ENCODE measurements at regions not wholly inside any gene's neighbourhood (a gene's known extent, or its start where the extent isn't known, plus 50 kb on each side); places are given as distances from the start of the nearest gene placed in this dataset.

DNA sequence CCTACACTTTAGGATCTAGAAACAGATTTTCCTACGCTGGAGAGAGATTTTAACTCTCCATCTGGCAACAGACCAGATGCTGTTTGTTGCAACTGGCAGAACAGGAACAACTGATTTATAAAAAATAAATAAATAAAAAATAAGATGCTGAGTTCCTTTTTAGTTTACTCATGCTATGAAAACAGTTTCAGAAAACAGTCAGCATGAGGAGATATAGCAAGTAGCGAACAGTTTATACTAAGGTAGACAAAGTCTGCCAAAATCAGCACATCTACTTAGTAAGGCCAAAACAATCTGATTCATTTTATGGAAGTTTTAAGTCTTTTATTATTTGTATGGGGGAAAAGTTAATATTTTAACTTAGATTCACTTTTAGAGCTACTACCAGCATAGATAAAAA lies 974.0 kb upstream of the CNTNAP5 start:
- TF ChIP-seq POLR2A (IDR thresholded peaks at IDR 0.05): no peak
- TF ChIP-seq, protein P1, sequence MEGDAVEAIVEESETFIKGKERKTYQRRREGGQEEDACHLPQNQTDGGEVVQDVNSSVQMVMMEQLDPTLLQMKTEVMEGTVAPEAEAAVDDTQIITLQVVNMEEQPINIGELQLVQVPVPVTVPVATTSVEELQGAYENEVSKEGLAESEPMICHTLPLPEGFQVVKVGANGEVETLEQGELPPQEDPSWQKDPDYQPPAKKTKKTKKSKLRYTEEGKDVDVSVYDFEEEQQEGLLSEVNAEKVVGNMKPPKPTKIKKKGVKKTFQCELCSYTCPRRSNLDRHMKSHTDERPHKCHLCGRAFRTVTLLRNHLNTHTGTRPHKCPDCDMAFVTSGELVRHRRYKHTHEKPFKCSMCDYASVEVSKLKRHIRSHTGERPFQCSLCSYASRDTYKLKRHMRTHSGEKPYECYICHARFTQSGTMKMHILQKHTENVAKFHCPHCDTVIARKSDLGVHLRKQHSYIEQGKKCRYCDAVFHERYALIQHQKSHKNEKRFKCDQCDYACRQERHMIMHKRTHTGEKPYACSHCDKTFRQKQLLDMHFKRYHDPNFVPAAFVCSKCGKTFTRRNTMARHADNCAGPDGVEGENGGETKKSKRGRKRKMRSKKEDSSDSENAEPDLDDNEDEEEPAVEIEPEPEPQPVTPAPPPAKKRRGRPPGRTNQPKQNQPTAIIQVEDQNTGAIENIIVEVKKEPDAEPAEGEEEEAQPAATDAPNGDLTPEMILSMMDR (IDR thresholded peaks at IDR 0.05): no peak

Measured in body of pancreas (tissue), 4 donors.